ENCODE measurements at regions not wholly inside any gene's neighbourhood (a gene's known extent, or its start where the extent isn't known, plus 50 kb on each side); places are given as distances from the start of the nearest gene placed in this dataset.
A peak's percentile ranks its signal among the peaks of the same experiment; 100 is the strongest.

DNA sequence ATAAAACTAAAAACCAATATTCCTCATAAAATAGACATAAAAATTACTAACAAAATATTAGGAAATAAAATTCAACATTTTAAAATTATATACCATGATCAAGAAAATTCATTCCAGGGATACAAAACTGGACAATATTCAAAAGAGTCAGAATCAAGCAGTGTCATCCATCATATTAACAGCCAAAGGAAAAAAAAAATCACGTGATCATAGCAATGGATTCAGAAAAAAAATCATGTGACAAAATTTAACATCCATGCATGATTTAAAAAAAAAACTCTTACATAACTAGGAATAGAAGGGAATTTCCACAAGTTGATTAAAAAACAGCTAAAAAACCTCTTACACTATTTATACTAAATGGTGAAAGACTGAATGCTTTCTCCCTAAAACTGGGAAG, 95.3 kb upstream of the USP47 start:
- TF ChIP-seq EGR1 (IDR thresholded peaks at IDR 0.05) (no peak), FOXM1 (IDR thresholded peaks at IDR 0.05; ENCODE audit: borderline replicate concordance, low read depth) (no peak), EP300 (IDR thresholded peaks at IDR 0.05; ENCODE audit: borderline replicate concordance) (no peak), USF1 (IDR thresholded peaks at IDR 0.05) (no peak), CREB1 (IDR thresholded peaks at IDR 0.05; ENCODE audit: low read depth) (no peak), TCF12 (IDR thresholded peaks at IDR 0.05; ENCODE audit: low read depth) (no peak), NFIC (IDR thresholded peaks at IDR 0.05) (no peak), TEAD4 (IDR thresholded peaks at IDR 0.05) (no peak), YY1 (IDR thresholded peaks at IDR 0.05; ENCODE audit: low read depth) (no peak), TAF1 (IDR thresholded peaks at IDR 0.05; ENCODE audit: low read depth) (no peak), CEBPB (IDR thresholded peaks at IDR 0.05) (no peak), MAX (IDR thresholded peaks at IDR 0.05) (no peak), RAD21 (IDR thresholded peaks at IDR 0.05; ENCODE audit: low read depth) (no peak), ZBTB7A (IDR thresholded peaks at IDR 0.05; ENCODE audit: low read depth) (no peak)
- TF ChIP-seq, protein P1, sequence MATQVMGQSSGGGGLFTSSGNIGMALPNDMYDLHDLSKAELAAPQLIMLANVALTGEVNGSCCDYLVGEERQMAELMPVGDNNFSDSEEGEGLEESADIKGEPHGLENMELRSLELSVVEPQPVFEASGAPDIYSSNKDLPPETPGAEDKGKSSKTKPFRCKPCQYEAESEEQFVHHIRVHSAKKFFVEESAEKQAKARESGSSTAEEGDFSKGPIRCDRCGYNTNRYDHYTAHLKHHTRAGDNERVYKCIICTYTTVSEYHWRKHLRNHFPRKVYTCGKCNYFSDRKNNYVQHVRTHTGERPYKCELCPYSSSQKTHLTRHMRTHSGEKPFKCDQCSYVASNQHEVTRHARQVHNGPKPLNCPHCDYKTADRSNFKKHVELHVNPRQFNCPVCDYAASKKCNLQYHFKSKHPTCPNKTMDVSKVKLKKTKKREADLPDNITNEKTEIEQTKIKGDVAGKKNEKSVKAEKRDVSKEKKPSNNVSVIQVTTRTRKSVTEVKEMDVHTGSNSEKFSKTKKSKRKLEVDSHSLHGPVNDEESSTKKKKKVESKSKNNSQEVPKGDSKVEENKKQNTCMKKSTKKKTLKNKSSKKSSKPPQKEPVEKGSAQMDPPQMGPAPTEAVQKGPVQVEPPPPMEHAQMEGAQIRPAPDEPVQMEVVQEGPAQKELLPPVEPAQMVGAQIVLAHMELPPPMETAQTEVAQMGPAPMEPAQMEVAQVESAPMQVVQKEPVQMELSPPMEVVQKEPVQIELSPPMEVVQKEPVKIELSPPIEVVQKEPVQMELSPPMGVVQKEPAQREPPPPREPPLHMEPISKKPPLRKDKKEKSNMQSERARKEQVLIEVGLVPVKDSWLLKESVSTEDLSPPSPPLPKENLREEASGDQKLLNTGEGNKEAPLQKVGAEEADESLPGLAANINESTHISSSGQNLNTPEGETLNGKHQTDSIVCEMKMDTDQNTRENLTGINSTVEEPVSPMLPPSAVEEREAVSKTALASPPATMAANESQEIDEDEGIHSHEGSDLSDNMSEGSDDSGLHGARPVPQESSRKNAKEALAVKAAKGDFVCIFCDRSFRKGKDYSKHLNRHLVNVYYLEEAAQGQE (IDR thresholded peaks at IDR 0.05; ENCODE audit: low read depth): no peak

- TF ChIP-seq CREB1 (IDR thresholded peaks at IDR 0.05; ENCODE audit: low read depth) (no peak), EGR1 (IDR thresholded peaks at IDR 0.05) (no peak), MAX (IDR thresholded peaks at IDR 0.05) (no peak)
Observed at GRCh38 chr11:11743216-11743615, 98.6 kb upstream of the USP47 start.

DNA sequence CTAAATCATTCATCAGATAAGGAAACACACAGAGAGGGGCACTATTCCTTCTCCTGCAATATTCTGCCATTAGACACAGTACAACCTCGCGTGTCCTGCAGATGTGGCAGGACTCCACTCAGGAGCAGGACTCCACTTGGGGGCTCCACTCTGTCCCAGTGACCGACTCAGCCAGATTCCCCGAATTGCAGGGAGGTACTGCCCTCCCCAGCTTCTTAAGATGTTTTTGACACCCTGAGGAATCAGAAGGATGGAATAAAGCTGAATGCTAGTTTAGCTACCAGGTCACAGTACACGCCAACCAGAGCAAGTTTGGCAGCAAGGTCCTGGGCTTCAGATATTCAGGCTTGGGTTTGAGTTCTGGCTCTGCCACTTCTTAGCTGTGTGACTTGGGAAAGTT, 99.3 kb upstream of the USP47 start:
- TF ChIP-seq ZBTB7A (IDR thresholded peaks at IDR 0.05; ENCODE audit: low read depth) (no peak), FOXM1 (IDR thresholded peaks at IDR 0.05; ENCODE audit: borderline replicate concordance, low read depth) (no peak), TCF12 (IDR thresholded peaks at IDR 0.05; ENCODE audit: low read depth) (no peak), EGR1 (IDR thresholded peaks at IDR 0.05) (no peak), CEBPB (IDR thresholded peaks at IDR 0.05) (no peak), TAF1 (IDR thresholded peaks at IDR 0.05; ENCODE audit: low read depth) (no peak), MAX (IDR thresholded peaks at IDR 0.05) (no peak), RAD21 (IDR thresholded peaks at IDR 0.05; ENCODE audit: low read depth) (no peak), TEAD4 (IDR thresholded peaks at IDR 0.05) (no peak), YY1 (IDR thresholded peaks at IDR 0.05; ENCODE audit: low read depth) (no peak), NFIC (IDR thresholded peaks at IDR 0.05) (no peak), EP300 (IDR thresholded peaks at IDR 0.05; ENCODE audit: borderline replicate concordance) (no peak), USF1 (IDR thresholded peaks at IDR 0.05) (no peak), CREB1 (IDR thresholded peaks at IDR 0.05; ENCODE audit: low read depth) (no peak)
- TF ChIP-seq, protein P1 (IDR thresholded peaks at IDR 0.05; ENCODE audit: low read depth): no peak

GRCh38 chr11:11740836-11741235, 100.9 kb upstream of the USP47 start:
- TF ChIP-seq TCF12 (IDR thresholded peaks at IDR 0.05; ENCODE audit: low read depth): no peak
- TF ChIP-seq TEAD4 (IDR thresholded peaks at IDR 0.05): no peak
- no peak for TF ChIP-seq NFIC (IDR thresholded peaks at IDR 0.05)
- no peak for TF ChIP-seq YY1 (IDR thresholded peaks at IDR 0.05; ENCODE audit: low read depth)
- TF ChIP-seq USF1 (IDR thresholded peaks at IDR 0.05): no peak
- TF ChIP-seq MAX (IDR thresholded peaks at IDR 0.05): no peak
- TF ChIP-seq RAD21 (IDR thresholded peaks at IDR 0.05; ENCODE audit: low read depth): no peak
- no peak for TF ChIP-seq CREB1 (IDR thresholded peaks at IDR 0.05; ENCODE audit: low read depth)
- TF ChIP-seq CEBPB (IDR thresholded peaks at IDR 0.05): no peak
- TF ChIP-seq ZBTB7A (IDR thresholded peaks at IDR 0.05; ENCODE audit: low read depth): no peak
- no peak for TF ChIP-seq FOXM1 (IDR thresholded peaks at IDR 0.05; ENCODE audit: borderline replicate concordance, low read depth)
- no peak for TF ChIP-seq EGR1 (IDR thresholded peaks at IDR 0.05)

DNA sequence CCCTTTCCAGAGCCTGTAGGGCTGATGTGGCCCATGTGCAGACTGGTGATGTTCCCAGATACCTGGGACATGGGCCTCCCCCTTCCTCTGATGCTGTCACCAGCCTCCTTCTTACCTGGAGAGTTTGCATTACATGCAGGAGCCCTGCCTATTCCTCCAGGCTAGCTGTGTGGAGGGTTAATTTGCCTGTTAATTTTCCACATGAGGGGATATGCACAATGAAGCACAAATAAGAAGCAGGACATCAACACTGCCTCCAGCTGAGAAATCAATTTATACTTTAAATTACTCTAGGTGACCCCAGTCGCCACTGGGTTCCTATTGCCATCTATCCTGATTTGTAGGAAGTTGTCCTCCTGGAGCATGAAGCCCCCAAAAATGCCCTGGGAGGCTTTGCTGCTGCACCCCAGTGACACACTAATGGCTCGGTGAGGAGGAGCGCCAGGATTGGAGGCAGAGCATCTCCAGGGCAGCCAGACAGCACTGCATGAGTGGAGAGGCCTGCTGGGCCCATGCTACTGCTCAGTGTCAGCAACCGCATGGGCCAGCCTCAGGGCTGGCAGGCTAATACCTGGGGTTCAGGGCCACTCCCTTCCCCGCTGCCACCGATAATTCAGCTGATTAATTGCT, 101.6 kb upstream of the USP47 start:
- peak; percentile 41 for TF ChIP-seq NFIC (IDR thresholded peaks at IDR 0.05)
- TF ChIP-seq CREB1 (IDR thresholded peaks at IDR 0.05; ENCODE audit: low read depth): no peak
- TF ChIP-seq TCF12 (IDR thresholded peaks at IDR 0.05; ENCODE audit: low read depth): peak; percentile 44; the same call in 1 of the 2 replicates

All from Ishikawa (cell line).